Endothelial cell (in vitro differentiated cells): ENCODE measurements at regions not wholly inside any gene's neighbourhood (a gene's known extent, or its start where the extent isn't known, plus 50 kb on each side); places are given as distances from the start of the nearest gene placed in this dataset.

Experiments used
- DNase-seq: peaks from one replicate; pipeline ENCODE4 v3.0.0; 2021; ENCODE audit warnings: low spot score
- H3K27ac Mint-ChIP-seq: one replicate; pipeline ENCODE4 v1.8.0; 2021; ENCODE audit warnings: mixed read lengths, inconsistent platforms; ENCODE audit not compliant: unreplicated experiment
- H3K27me3 Mint-ChIP-seq: one replicate; pipeline ENCODE4 v1.8.0; 2021; ENCODE audit warnings: mild to moderate bottlenecking, moderate library complexity, mixed read lengths, inconsistent platforms; ENCODE audit not compliant: unreplicated experiment
- H3K36me3 Mint-ChIP-seq: one replicate; pipeline ENCODE4 v1.8.0; 2021; ENCODE audit warnings: mild to moderate bottlenecking, low read depth, mixed read lengths, inconsistent platforms; ENCODE audit not compliant: unreplicated experiment
- H3K4me1 Mint-ChIP-seq: one replicate; pipeline ENCODE4 v1.8.0; 2021; ENCODE audit warnings: mild to moderate bottlenecking, mixed read lengths, inconsistent platforms; ENCODE audit not compliant: unreplicated experiment
- H3K4me3 Mint-ChIP-seq: one replicate; pipeline ENCODE4 v1.8.0; 2021; ENCODE audit warnings: mild to moderate bottlenecking, mixed read lengths, inconsistent platforms; ENCODE audit not compliant: unreplicated experiment
- H3K9me3 Mint-ChIP-seq: one replicate; pipeline ENCODE4 v1.8.0; 2021; ENCODE audit warnings: mixed read lengths, inconsistent platforms; ENCODE audit not compliant: unreplicated experiment
- TF ChIP-seq, protein P1 (sequence below): fragments of 200-600 bp; sonication (generic); IDR thresholded peaks from one replicate; pipeline ENCODE4 v1.5.0; 2021; ENCODE audit warnings: antibody characterized with exemption; ENCODE audit not compliant: unreplicated experiment

DNA sequence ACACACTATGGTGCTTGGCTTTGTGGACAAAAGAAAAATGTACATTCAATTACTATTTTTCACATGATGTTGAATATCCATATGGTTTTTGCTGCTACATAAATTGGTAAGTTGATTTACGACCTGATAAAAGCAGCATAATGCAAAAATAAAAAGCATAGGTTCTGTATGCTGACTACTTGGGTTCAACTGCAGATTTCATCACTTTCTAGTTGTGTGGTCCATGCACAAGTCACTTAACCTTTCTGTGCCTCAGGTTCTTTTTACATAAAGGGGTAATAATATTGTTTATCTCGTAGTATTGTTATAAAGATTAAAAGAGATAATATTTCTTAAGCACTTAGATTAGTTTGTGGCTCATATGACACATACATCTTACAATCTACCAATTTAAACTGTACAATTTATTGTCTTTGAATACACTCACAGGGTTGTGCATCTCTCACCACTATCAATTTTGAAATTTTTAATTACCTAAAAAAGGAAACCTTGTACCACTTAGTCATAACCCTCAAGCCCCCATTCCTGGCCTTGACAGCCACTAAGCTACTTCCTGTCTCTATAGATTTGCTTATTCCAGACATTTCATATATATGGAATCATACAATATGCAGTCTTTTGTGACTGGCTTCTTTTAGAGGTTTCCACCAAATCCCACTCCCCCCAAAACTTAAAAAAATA lies 1443.9 kb downstream of the SUCLG1 start:
- TF ChIP-seq, protein P1, sequence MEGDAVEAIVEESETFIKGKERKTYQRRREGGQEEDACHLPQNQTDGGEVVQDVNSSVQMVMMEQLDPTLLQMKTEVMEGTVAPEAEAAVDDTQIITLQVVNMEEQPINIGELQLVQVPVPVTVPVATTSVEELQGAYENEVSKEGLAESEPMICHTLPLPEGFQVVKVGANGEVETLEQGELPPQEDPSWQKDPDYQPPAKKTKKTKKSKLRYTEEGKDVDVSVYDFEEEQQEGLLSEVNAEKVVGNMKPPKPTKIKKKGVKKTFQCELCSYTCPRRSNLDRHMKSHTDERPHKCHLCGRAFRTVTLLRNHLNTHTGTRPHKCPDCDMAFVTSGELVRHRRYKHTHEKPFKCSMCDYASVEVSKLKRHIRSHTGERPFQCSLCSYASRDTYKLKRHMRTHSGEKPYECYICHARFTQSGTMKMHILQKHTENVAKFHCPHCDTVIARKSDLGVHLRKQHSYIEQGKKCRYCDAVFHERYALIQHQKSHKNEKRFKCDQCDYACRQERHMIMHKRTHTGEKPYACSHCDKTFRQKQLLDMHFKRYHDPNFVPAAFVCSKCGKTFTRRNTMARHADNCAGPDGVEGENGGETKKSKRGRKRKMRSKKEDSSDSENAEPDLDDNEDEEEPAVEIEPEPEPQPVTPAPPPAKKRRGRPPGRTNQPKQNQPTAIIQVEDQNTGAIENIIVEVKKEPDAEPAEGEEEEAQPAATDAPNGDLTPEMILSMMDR, result no peak
- H3K36me3 Mint-ChIP-seq, result no peaks in the 10 kb centered on the region
- no peak overlapping the region for H3K4me3 Mint-ChIP-seq
- DNase-seq, result no peak
- H3K27me3 Mint-ChIP-seq, result no peaks in the 10 kb centered on the region
- H3K4me1 Mint-ChIP-seq, result no peaks in the 10 kb centered on the region
- H3K9me3 Mint-ChIP-seq, result no peaks in the 10 kb centered on the region
- H3K27ac Mint-ChIP-seq, result no peak overlapping the region

DNA sequence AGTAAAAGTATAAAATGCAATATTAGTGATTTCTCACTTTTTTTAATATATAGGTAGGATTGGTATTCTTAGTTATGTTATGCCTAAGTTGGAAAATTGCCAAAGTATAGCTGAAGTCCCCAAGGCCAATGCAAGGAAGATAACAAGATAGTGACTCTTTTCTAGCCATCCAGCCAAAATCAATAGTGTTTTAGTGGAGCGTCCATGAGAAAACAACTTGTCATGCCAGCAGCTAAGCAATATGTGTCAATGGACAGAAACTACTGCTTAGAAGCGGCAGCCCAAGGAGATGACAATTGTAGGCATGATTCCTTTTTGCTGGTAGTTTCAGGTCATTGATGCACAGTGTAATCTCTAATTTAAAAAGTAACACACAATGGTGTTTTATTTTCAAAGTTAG lies 1444.6 kb downstream of the SUCLG1 start:
- Mint-ChIP-seq H3K27me3 (no peaks in the 10 kb centered on the region), H3K4me1 (no peaks in the 10 kb centered on the region), H3K36me3 (no peaks in the 10 kb centered on the region), H3K4me3 (no peak overlapping the region), H3K27ac (no peak overlapping the region), H3K9me3 (no peaks in the 10 kb centered on the region)
- TF ChIP-seq, protein P1, result no peak
- DNase-seq, result no peak

DNA sequence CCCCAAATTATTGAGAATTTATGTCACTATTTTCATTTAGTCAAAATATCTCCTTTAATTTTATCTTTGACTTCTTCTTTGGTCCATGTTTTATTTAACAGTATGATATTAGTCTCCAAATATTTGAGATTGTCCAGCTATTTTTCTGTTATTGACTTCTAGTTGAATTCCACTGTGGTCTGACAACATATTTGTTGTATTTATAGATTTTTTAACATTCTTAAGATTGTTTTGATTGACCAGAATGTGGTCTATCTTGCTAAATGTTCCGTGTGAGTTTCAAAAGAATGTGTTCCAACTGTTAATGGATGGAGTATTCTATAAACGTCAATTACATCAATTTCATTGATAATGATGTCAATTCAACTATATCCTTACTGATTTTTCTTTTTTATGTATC lies 1452.1 kb downstream of the SUCLG1 start:
- TF ChIP-seq, protein P1, result no peak
- H3K36me3 Mint-ChIP-seq, result no peaks in the 10 kb centered on the region
- H3K27ac Mint-ChIP-seq, result no peak overlapping the region
- no peaks in the 10 kb centered on the region for H3K27me3 Mint-ChIP-seq
- H3K4me3 Mint-ChIP-seq, result no peak overlapping the region
- H3K9me3 Mint-ChIP-seq, result no peaks in the 10 kb centered on the region
- no peaks in the 10 kb centered on the region for H3K4me1 Mint-ChIP-seq
- no peak for DNase-seq

DNA sequence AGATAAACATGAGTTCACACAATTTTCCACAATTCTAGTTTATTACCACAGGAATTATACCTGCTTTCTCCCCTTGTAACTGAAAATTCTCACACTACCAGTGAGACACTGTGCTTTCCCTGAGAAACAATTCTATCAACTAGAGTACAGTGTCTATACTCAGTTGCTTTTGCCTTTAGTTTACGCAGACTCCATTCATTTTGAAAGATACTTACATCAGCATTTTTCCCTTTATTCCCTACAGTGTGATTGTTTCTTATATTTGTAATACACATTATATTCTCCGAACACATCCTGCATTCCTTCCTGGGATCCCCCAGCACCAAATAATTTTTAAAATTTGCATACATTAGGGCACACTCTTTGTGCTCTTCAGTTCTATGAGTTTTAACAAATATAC lies 1455.5 kb downstream of the SUCLG1 start:
- Mint-ChIP-seq H3K27me3 (no peaks in the 10 kb centered on the region), H3K9me3 (no peaks in the 10 kb centered on the region), H3K4me3 (no peak overlapping the region), H3K27ac (no peak overlapping the region), H3K4me1 (no peaks in the 10 kb centered on the region), H3K36me3 (no peaks in the 10 kb centered on the region)
- TF ChIP-seq, protein P1, result no peak
- no peak for DNase-seq

DNA sequence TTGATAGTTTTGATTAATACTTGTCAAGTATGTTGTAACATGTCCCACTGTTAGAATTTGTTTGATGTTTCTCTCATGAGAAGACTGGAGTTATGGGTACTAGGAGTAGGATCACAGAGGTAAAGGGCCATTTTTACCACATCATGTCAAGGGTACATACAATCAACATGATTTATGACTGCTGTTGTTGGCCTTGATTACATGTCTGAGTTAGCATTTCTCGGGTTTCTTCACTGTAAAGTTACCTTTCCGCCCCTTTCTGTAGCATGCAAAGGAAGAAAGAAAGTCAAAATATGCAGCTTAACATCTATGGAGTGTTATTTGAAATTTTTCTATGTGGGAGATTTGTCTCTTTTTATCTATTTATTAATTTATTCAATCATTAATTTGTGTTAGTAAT lies 1456.4 kb downstream of the SUCLG1 start:
- Mint-ChIP-seq H3K27me3 (no peaks in the 10 kb centered on the region), H3K4me1 (no peaks in the 10 kb centered on the region), H3K36me3 (no peaks in the 10 kb centered on the region), H3K9me3 (no peaks in the 10 kb centered on the region), H3K4me3 (no peak overlapping the region), H3K27ac (no peak overlapping the region)
- DNase-seq, result no peak
- TF ChIP-seq, protein P1, result no peak
